GM19351 (cell line): ENCODE measurements at regions not wholly inside any gene's neighbourhood (a gene's known extent, or its start where the extent isn't known, plus 50 kb on each side); places are given as distances from the start of the nearest gene placed in this dataset.
"Not testable (repeated sequence)": the region's sequence is repeated elsewhere in the genome, so short reads cannot be mapped to it uniquely, and the experiment has no call there.

ENCODE experiments used
- ATAC-seq: cut with Tn5 transposase; IDR thresholded peaks from one replicate; pipeline ENCODE4 v1.9.1; 2021; ENCODE audit warnings: mild to moderate bottlenecking, moderate library complexity; ENCODE audit not compliant: unreplicated experiment

- not testable (repeated sequence) for ATAC-seq
These were observed 822.1 kb downstream of the KCNMA1 start for GRCh38 chr10:76815505-76815904.

DNA sequence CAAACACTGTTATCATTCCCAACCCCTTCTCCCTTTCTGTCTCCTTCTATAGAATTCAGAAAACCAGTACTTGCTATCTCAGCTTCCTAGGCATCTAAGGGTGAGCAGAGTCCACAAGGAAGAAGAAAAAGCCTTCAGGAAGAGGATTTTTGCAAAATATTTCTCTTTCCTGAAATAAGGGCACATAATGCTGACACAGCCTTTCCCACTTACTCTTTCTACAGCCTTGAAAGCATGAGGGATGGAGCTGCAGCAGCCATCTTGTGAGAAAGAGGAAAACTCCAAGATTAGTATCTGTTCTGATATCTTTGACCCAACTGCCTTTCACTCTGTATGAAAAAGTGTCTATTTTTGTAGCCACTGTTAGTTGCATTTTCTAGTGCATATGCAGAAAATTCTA, 826.2 kb downstream of the KCNMA1 start:
- ATAC-seq, result no peak

GRCh38 chr10:76788452-76788811, 849.2 kb downstream of the KCNMA1 start:
- no peak for ATAC-seq

- no peak for ATAC-seq
These were observed 849.7 kb downstream of the KCNMA1 start for GRCh38 chr10:76787746-76788451.

- no peak for ATAC-seq
These were observed 851.0 kb downstream of the KCNMA1 start for GRCh38 chr10:76786504-76787072.

DNA sequence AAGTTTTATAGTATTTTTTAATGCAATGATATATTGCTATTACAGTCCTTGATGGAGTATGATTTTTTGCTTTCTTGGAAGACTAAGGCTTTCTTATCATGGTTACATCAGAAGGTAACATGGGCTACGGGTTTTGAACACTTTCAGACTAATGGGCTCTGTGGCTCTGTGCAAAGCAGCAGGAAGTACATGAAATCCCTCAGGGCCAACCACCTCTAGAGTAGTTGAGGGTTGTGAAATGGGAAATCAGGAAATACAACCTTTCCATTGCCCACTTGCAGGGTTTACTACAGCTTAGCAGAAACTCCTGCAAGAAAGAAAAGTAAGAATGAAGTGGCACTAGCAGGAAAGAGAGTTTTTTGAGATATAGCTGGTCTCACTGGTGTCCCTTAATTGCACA, 853.5 kb downstream of the KCNMA1 start:
- no peak for ATAC-seq

GRCh38 chr10:76779796-76780301, 857.8 kb downstream of the KCNMA1 start:
- ATAC-seq, result no peak

- ATAC-seq, result no peak
These were observed 858.5 kb downstream of the KCNMA1 start for GRCh38 chr10:76778914-76779795.

DNA sequence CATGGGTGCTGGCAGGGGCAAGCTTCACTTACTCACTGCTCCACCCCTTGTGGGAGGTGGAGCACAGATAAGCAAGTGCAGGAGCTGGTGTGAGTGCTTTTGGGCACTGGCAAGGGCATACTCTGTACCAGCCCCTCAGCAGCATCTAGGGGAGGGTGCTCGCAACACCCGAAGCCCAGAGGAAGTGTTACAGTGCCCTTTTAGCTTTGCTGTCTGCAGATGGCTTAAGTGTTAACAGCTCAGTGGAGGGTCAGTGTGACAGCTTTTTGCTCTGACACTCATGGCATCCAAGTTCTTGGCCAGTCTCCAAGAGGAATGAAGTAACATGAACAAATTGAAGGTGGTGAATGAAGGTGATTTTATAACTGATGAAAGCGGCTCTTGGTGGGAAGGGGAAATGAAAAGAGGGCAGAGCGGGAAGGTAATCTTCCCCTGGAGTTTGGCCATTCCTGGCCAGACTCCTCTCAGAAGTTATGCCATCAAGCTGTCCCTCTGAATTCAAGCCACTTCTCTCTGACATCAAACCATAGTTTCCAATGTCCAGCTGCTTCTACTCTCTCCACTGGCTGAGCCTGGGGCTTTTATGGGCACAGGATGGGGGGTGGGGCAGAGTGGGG, 862.5 kb downstream of the KCNMA1 start:
- no peak for ATAC-seq

- ATAC-seq, result no peak
These were observed 868.0 kb downstream of the KCNMA1 start for GRCh38 chr10:76769582-76769981.

- no peak for ATAC-seq
These were observed 868.4 kb downstream of the KCNMA1 start for GRCh38 chr10:76769161-76769560.

- ATAC-seq, result no peak
These were observed 870.9 kb downstream of the KCNMA1 start for GRCh38 chr10:76766682-76767081.

- ATAC-seq, result not testable (repeated sequence)
These were observed 872.7 kb downstream of the KCNMA1 start for GRCh38 chr10:76764921-76765320.

- no peak for ATAC-seq
These were observed 873.4 kb downstream of the KCNMA1 start for GRCh38 chr10:76764177-76764576.

GRCh38 chr10:76763376-76763775, 874.2 kb downstream of the KCNMA1 start:
- ATAC-seq, result no peak

GRCh38 chr10:76759681-76760080, 877.9 kb downstream of the KCNMA1 start:
- ATAC-seq, result no peak

GRCh38 chr10:76743169-76743568, 894.4 kb downstream of the KCNMA1 start:
- no peak for ATAC-seq

GRCh38 chr10:76740514-76740913, 897.1 kb downstream of the KCNMA1 start:
- no peak for ATAC-seq

GRCh38 chr10:76738991-76739390, 898.6 kb downstream of the KCNMA1 start:
- ATAC-seq, result no peak

GRCh38 chr10:76736815-76737618, 900.6 kb downstream of the KCNMA1 start:
- ATAC-seq, result no peak
